ENCODE measurements at regions not wholly inside any gene's neighbourhood (a gene's known extent, or its start where the extent isn't known, plus 50 kb on each side); places are given as distances from the start of the nearest gene placed in this dataset.

DNA sequence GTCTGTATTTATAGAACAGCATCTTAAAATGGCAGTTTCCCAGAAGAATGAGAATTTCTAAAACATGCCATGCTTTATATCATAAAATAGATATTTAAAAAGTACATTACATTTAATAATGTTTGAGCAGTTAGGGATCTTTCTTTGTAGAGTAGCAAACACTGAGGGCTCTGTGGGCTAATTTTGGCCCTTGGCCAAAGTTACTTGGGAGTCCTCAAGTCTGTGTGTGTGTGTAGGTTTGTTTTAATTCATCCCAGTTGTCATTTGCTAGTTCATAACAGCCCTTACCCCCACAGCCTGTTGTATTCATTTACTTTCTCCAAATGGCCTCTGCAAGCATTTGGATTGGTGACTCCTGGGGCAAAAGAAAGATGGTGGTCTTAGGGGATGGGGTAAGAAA lies 576.4 kb upstream of the SGCD start (continued):
- TF ChIP-seq ZBTB1 (CRISPR knock-in tag; IDR thresholded peaks at IDR 0.05; ENCODE audit: borderline replicate concordance, low read depth) = no peak
- no peak for TF ChIP-seq ZNF436 (CRISPR knock-in tag; IDR thresholded peaks at IDR 0.05)

DNA sequence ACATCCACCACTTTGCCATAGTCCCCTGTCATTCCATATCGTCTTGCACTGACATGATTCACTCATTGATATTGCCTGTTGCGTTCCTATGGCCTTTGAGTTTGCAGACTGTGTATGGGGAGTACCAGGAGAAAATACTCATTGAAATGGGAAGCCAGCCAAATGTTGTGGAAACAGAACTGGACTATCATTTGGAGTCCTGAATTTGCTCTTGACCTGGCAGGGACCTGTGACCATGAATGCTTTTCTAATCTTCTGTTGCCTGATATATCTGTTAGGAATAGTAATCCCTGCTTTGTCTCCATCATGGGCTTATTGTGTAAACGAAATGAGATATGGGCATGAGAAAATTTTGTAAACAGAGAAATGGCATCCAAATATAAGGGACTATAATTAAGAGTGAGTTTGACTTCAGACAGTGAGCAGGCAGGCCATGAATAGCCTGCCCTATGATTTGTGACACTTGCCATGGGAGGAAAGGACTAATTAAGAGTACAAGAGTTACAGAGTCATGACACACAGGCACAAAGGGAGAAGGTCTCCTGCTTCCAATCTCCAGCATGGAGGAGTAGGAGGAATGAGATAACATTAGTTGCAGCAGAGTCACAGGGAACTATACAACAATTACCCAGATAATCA lies 572.9 kb upstream of the SGCD start:
- ATAC-seq (no peak), FAIRE-seq (no peak), DNase-seq (ENCODE audit: extremely low read depth in 1 of 4, low spot score in 3 of 4) (no peak)
- Histone ChIP-seq H3K79me2 (ENCODE audit: control insufficient read depth, insufficient read depth, low read length) (no peaks in the 10 kb centered on the region), H3K4me3 (no peak overlapping the region), H3K4me1 (replicated peaks in 1 of 2; ENCODE audit: control insufficient read depth in 2 of 2, insufficient read depth in 2 of 2, low read length in 2 of 2) (no peaks in the 10 kb centered on the region), H3K9me3 (replicated peaks; ENCODE audit: control insufficient read depth, insufficient read depth, low read depth, low read length) (peaks cover 3% of the 10 kb centered on the region; the same call in 1 of the 2 replicates), H3K4me2 (ENCODE audit: insufficient read depth, low read length) (no peak overlapping the region), H3K27ac (ENCODE audit: extremely low read depth, low read depth, low read length) (no peak overlapping the region), H3K9me1 (ENCODE audit: control insufficient read depth, insufficient read depth, low read length) (no peaks in the 10 kb centered on the region), H2AFZ (ENCODE audit: low read depth, low read length) (no peak overlapping the region), H4K20me1 (replicated peaks; ENCODE audit: control insufficient read depth, insufficient read depth, low read length) (no peaks in the 10 kb centered on the region), H3K27me3 (ENCODE audit: control insufficient read depth in 2 of 2, insufficient read depth in 2 of 2, low read length in 2 of 2) (no peaks in the 10 kb centered on the region), H3K36me3 (ENCODE audit: control insufficient read depth, insufficient read depth, low read length) (no peaks in the 10 kb centered on the region), H3K9ac (ENCODE audit: insufficient read depth in 1 of 2, low read depth in 2 of 2, low read length in 2 of 2) (no peak overlapping the region)
- no TSS peak for BruUV-seq (replicated peaks)
- POLR2A ChIA-PET = no interaction called here
- WGBS (ENCODE audit: insufficient coverage, low coverage, missing lambda C conversion rate) = 2% methylated on average over 3 of the region's 3 CpGs
- CTCF ChIA-PET (ENCODE audit: low intra/inter-chr PET ratio) = no interaction called here
- intact Hi-C loops (cut with micrococcal nuclease) = no loop called here
- in situ Hi-C loops (cut with MboI) = no loop called here
- TF ChIP-seq ZNF586 (CRISPR knock-in tag; conservative IDR thresholded peaks at IDR 0.05) (no peak), SNIP1 (IDR thresholded peaks at IDR 0.05; ENCODE audit: low read depth) (no peak), ZNF140 (CRISPR knock-in tag; IDR thresholded peaks at IDR 0.05) (no peak), RBM34 (IDR thresholded peaks at IDR 0.05; ENCODE audit: borderline replicate concordance, insufficient read depth, low read length) (no peak), TEAD4 (IDR thresholded peaks at IDR 0.05; ENCODE audit: low read length) (no peak), TEAD4 (CRISPR knock-in tag; IDR thresholded peaks at IDR 0.05; ENCODE audit: borderline replicate concordance) (no peak), ZNF780A (CRISPR knock-in tag; IDR thresholded peaks at IDR 0.05) (no peak), ZNF436 (CRISPR knock-in tag; IDR thresholded peaks at IDR 0.05) (no peak), ZNF507 (tag; conservative IDR thresholded peaks at IDR 0.05) (no peak)
- TF ChIP-seq, protein P1, sequence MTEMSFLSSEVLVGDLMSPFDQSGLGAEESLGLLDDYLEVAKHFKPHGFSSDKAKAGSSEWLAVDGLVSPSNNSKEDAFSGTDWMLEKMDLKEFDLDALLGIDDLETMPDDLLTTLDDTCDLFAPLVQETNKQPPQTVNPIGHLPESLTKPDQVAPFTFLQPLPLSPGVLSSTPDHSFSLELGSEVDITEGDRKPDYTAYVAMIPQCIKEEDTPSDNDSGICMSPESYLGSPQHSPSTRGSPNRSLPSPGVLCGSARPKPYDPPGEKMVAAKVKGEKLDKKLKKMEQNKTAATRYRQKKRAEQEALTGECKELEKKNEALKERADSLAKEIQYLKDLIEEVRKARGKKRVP (CRISPR knock-in tag; IDR thresholded peaks at IDR 0.05) = no peak
- TF ChIP-seq, protein P2, sequence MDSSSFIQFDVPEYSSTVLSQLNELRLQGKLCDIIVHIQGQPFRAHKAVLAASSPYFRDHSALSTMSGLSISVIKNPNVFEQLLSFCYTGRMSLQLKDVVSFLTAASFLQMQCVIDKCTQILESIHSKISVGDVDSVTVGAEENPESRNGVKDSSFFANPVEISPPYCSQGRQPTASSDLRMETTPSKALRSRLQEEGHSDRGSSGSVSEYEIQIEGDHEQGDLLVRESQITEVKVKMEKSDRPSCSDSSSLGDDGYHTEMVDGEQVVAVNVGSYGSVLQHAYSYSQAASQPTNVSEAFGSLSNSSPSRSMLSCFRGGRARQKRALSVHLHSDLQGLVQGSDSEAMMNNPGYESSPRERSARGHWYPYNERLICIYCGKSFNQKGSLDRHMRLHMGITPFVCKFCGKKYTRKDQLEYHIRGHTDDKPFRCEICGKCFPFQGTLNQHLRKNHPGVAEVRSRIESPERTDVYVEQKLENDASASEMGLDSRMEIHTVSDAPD (CRISPR knock-in tag; IDR thresholded peaks at IDR 0.05) = no peak
- TF ChIP-seq, protein P3, sequence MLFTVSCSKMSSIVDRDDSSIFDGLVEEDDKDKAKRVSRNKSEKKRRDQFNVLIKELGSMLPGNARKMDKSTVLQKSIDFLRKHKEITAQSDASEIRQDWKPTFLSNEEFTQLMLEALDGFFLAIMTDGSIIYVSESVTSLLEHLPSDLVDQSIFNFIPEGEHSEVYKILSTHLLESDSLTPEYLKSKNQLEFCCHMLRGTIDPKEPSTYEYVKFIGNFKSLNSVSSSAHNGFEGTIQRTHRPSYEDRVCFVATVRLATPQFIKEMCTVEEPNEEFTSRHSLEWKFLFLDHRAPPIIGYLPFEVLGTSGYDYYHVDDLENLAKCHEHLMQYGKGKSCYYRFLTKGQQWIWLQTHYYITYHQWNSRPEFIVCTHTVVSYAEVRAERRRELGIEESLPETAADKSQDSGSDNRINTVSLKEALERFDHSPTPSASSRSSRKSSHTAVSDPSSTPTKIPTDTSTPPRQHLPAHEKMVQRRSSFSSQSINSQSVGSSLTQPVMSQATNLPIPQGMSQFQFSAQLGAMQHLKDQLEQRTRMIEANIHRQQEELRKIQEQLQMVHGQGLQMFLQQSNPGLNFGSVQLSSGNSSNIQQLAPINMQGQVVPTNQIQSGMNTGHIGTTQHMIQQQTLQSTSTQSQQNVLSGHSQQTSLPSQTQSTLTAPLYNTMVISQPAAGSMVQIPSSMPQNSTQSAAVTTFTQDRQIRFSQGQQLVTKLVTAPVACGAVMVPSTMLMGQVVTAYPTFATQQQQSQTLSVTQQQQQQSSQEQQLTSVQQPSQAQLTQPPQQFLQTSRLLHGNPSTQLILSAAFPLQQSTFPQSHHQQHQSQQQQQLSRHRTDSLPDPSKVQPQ (CRISPR knock-in tag; IDR thresholded peaks at IDR 0.05; ENCODE audit: borderline replicate concordance) = no peak
- TF ChIP-seq, protein P4, sequence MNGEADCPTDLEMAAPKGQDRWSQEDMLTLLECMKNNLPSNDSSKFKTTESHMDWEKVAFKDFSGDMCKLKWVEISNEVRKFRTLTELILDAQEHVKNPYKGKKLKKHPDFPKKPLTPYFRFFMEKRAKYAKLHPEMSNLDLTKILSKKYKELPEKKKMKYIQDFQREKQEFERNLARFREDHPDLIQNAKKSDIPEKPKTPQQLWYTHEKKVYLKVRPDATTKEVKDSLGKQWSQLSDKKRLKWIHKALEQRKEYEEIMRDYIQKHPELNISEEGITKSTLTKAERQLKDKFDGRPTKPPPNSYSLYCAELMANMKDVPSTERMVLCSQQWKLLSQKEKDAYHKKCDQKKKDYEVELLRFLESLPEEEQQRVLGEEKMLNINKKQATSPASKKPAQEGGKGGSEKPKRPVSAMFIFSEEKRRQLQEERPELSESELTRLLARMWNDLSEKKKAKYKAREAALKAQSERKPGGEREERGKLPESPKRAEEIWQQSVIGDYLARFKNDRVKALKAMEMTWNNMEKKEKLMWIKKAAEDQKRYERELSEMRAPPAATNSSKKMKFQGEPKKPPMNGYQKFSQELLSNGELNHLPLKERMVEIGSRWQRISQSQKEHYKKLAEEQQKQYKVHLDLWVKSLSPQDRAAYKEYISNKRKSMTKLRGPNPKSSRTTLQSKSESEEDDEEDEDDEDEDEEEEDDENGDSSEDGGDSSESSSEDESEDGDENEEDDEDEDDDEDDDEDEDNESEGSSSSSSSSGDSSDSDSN (IDR thresholded peaks at IDR 0.05; ENCODE audit: borderline replicate concordance in 1 of 2, low read depth in 2 of 2, low read length in 2 of 2) = no peak
